ENCODE measurements at regions not wholly inside any gene's neighbourhood (a gene's known extent, or its start where the extent isn't known, plus 50 kb on each side); places are given as distances from the start of the nearest gene placed in this dataset.

DNA sequence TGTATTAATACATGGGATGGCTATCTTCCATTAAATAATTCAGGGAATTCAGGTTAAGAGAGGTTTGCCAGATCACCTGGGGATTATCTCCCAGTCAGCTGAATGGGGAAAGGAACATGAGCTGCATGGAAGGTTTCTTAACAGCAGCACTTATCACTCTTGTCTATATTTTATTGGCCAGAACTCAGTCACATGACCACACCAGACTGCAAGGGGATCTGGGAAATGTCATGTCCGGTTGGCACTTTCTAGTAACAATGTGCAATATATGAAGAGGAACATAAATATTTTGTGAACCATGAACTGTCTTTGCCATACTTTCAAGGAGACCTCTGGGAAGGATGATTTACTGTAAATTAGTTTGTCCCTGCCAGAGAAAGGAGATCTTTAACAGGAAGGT is 599.1 kb downstream of the SLC4A3 start:
- DNase-seq (ENCODE audit: low read depth) = no peak

DNA sequence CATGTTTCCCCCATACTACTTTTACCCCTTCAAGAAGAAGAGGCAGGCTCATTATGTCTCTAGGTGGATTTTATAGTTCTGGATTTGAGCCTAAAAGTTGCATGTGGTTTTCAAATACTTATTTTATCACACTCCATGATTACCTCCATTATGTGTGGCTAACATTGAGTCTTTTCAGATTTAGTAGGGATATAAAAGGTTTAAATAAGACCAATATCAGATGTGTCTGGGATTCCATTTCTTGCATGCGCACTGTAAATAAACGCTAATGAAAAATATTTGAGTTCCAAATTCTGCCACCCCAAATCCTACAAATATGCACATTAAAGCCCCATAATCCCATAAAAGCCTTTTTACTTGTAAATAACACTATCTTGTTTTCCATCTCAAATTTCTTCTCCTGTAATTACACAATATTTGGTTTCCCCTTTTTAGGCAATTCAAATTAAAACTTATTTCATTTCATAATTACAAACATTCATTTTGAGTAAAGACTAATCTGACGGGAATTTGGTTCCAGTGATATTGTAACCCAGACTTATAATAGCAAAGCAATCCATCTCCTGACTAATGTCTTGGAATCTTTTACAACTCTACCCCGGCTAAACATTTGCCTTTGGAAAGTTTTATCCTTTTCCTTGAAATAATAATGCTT is 600.0 kb downstream of the SLC4A3 start:
- peak; percentile 73 for DNase-seq (ENCODE audit: low read depth)

DNA sequence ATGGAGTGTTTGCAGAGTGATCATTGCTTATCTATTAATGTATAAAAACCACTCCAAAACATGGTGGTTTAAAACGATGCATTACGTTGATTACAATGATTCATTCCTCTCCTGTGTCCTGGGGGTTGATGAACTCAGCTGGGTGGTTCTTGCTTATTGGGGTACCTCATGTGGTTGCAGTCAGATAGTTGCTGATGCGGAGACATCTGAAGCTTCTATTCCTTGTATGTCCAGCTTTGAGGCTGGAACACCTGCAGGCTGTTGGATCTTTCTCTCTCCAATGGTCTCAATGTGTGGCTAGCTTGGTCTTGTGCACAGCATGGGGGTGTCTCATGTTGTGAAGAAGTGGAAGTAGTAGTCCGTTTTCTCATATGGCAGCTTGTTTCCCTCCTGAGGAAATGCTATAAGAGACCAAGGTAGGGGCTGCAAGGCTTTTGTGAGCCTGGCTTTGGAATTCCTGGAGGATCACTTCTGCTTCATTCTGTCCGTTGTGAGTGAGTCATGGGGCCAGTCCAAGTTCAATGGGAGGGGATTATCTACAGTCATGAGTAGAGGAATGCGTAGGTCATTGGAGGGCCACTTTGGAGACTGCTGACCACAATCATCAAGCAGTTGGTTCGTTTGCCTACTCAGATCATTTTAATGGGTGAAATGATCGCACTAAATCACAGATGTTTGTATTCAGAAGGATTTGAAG is 601.0 kb downstream of the SLC4A3 start:
- peak; percentile 79 for DNase-seq (ENCODE audit: low read depth)

DNA sequence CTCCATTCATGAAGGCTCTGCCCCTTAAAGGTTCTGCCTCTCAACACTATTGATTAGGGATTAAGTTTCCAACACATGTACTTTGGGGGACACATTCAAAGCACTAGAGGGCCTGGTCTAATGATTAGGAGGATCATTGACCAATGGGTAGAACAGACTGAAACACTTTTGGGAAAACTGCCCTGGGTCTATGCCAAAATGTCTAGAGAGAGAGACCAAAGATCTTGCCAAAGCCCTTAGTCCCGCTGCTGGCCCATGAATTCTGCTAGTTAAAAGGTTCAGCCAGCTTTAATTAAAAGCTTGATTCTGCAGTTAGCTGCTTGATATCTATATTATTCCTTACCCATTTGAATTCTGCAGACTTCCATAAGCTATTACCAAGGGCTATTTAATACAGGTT is 613.2 kb downstream of the SLC4A3 start:
- DNase-seq (ENCODE audit: low read depth) = no peak

DNA sequence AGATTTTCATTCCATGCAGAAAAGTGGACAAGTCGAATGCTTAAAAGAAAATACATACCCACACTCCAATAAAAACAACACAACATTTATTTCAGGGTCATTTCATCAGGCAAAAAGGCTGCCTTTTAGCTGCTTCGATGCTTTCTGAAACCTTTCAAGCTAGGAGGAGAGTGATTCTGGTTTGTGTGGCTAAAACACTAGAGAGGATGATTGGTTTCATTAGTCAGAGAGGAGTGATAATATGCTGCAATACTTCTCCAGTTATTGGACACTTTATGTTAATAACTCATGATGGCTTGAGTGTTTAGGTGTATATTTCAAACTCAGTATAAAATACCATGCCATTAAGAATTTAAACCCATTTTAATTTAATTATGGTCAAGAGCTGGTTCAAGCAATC is 614.0 kb downstream of the SLC4A3 start:
- DNase-seq (ENCODE audit: low read depth) = no peak

DNA sequence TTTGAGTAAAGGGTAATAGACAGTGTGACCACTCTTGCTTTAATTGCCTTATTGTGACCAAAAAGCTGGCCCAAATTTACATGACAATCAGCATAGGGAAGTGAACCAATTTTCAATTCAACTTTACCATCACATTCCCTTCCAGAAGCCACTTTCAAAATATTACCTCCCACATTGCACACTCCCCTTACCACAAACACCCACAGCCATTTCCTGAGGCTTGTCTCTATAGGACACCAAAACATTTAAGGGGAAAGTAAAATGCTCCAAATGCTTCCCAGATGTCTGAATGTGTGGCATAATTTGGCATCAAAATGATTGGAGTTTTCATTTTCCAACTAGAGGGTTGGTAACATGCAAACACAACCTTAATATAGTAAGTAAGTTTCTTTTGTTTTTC is 616.1 kb downstream of the SLC4A3 start:
- DNase-seq (ENCODE audit: low read depth) = no peak

DNA sequence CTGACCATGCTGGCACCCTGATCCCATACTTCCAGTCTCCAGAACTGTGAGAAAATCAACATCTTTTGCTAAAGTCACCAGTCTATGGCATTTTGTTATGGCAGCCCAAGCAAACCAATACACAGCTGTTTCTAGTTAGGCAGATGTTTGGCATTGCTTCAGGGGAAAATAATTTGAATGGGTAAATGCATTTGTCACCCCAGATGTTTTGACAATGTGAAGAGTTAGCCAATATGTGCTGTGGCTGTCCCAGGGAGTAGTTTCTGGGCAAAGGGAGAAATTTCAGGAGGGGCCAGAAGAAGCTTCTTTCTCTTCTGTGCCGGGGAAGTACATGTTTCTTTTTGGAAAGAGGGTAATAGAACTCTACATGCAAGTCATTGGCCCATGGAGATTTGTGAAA is 619.0 kb downstream of the SLC4A3 start:
- peak; percentile 84 for DNase-seq (ENCODE audit: low read depth)

DNA sequence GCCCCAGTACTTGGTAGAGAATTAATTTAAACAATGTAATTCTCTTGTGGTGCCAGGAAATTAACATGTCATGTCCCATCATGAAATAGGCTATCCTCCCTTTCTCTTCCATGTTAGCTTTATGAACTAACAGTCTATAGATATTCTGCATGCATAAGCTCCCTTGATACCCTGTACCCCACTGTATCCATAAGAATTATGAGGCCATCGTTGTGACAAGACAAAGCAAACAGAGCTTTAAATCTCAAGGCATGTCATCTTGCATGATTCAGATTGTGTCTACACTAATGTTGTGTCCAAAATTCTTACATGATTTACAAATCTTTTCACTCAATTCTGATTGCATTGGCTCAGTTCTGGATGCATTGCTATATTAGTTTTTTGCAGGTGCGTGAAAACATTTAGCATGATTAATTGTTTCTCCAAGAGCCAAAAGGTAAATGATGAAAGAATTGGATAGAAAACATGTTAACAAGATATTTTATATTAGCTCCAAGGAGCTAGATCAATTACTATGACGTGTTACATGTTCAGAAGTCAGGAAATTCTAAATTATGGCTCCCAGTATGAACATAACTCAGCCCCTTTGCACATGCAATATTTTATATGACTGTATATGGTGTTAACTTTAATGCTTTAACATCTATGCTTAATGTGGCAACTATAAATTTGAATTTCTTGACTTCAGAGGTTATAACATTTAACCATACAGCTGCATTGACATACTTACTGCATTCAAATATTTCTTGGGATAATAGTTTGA is 620.3 kb downstream of the SLC4A3 start:
- no peak for DNase-seq (ENCODE audit: low read depth)

DNA sequence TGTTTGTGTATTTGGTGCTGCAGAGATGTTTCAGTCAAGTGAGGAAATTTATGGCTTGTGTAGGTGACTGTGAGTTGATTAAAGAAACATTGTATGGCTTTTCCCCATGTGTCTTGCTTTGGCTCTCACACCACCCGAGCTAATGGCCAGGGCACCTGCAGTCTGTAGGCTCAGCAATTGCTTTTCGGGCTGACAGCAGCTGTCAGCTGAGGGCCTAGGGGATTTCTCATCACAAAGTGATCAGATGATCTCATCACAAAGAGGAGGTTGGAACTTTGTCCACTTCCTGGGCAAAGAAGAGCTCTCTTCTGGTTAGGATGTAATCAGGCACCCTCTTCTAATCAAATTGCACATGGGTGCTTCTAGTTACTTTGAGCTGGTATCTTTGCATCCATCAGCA is 632.2 kb downstream of the SLC4A3 start:
- DNase-seq (ENCODE audit: low read depth) = no peak

DNA sequence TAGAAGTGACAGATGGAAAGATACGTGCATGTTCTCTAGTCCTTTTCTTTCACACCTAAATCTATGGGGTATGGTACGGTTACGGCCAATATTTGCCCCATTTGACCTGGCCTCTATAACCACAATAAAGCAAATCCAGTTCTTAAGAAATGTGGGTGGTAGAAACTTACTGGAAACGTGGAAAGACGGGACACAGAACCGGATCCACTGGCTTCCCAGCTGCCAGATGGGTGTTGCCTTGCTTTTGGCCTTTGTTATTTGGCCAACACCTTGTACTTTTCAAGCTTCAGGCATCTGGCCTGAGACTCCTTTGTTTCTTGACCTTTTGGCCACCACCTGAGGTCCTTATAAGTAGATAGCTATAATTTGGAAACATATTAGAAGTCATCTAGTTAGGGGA is 635.9 kb downstream of the SLC4A3 start:
- DNase-seq (ENCODE audit: low read depth) = no peak

DNA sequence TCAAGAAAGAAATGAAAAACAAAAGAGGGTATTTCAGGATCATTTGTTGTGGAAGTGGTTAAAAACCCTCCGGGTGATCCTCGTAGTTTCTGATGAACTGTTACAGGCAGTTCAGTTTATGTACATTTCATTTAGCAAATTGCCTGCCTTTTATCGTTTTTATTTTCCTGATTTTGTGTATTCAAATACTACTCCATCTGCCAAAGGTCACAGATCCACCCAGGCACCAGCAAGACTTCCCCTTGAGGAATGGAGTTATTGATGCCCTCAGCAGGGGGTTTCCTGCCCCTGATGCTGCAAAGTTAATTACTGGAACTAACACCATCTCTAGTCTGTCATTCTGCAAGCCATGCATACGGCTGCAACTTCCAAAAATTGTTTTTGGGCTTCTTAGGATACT is 641.9 kb downstream of the SLC4A3 start:
- no peak for DNase-seq (ENCODE audit: low read depth)

DNA sequence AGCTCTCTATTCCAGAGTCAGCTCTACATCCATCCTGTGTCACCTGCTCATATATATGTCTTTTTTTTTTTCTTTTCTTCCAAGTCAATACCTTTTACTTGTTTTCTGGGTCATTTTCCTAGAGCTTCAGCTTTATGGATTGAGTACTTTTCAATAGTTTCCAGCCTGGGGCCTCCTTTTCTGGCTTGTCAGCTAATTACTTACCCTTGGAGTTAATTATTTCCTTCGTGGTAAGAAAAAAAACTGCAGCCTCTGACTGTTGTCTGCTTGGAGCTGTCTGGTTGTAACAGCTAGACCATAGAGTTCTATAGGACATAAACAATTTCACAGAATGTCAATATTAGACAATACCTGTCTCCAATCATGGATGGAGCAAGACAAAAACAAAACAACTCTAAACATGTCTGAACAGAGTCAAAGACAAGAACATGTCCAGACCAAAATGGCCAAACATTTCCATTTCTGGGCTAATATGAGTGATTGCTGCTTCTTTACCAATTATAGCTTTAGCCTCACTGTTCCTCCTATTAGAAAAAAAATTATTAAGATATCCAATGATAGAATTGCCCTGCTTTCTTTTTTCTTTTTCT is 643.1 kb downstream of the SLC4A3 start:
- no peak for DNase-seq (ENCODE audit: low read depth)

DNA sequence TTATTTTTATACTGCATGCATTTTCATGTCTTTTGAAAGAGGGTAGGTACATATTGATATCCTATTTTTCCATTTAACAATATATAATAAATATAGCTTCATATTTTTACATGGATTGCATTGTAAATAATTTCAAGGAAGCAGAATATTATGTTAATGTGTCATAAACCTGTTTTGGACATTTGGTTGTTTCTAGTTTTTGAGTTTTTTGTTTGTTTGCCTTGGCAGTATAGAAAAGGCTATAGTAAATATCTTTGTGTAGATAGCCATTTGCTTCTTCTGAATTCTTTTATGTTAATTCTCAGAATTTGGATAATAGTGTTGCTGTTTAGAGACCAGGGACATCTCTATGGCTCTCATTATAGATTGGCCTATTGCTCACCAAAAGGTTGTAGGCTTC is 645.2 kb downstream of the SLC4A3 start:
- no peak for DNase-seq (ENCODE audit: low read depth)

DNA sequence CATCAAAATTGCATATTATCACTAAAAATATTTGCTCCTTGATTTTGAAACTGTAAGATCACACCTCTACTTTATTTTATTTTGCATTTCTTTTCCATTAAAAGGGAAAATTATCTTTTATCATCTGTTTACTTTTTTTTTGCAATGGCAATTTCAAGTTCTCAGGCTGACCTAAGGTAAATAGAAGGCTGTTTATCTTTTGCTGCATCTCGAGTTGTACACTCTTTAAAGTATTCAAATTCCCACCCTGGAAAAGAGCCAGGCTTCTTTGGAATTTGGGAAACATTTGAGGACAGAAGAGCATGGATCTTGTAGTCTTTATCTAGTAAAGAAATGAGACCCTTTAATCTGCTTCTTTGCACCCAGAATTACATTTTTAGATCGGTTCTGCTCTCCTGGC is 645.7 kb downstream of the SLC4A3 start:
- DNase-seq (ENCODE audit: low read depth) = no peak

DNA sequence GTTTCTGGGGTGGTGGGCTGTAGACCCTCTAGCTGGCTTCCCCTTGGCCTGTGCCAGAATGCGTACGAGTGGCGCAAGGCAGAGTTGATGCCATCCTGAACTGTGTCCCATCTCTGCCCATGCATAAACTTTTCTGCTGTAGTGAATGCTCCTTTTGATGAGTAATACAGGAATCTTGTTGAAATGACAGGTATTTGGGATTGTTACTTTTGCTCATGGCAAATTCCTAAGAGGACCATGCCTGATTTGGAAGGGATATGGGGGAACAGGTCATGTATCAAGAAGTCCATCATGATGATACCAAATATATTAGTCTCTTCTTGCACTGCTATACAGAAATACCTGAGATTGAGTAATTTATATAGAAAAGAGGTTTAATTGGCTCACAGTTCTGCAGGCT is 648.0 kb downstream of the SLC4A3 start:
- no peak for DNase-seq (ENCODE audit: low read depth)

DNA sequence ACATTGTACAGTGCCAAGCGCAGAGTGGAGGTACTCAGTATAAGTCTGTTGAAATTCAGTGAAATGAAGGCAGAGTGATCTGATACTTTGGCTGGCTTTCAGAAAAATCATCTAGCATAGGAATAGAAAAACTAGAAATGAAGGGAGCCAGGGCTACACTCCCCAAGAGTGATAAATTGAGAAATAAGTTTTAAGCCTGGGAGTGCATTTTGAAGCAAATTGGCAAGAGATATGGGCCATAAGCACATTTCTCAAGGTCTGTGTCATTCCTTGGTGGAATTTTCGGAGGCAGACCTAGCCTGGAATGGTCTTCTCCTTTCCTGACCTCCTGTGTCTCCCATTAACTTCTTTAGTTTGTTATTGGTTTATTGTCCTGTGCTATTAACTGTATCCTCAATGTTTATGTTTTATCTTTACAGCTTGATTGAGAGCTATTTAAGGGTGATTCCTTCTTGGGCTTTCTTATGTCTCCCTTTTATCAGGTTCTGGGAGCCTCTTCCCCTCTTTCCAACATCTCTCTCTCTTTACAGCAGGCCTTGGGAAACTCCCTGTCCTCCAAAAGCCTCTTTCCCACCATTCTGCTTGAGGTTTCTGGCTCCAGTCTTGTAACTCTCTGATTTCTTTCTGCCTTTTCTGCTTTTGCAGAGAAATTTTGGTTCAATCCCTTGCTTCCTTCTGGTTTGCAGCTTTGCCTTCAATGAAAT is 649.5 kb downstream of the SLC4A3 start:
- DNase-seq (ENCODE audit: low read depth) = peak; percentile 81

DNA sequence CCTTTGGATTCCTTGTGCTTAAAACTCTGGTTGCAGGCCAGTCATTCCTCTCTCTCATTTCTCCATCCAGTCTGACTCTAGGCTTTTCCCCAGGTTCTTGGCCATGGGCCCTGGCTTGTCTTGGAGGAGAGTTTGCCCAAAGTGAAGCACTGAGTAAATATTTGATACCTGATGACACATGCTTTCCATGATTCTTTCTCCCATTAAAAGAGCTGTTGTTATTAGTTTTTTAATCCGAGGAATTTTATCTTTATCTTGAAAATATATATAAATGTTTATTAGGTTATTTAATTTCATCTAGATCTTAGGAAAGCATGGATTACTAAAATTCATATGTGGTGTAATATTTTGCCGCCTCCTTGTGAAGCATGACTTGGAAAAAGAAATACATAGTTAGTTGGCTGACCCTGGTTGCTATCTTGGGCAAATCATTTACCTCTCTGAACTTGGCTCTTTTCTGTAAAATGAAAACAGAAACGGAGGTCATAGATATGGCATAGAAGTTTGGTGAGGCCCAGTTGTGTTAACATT is 650.1 kb downstream of the SLC4A3 start:
- DNase-seq (ENCODE audit: low read depth) = peak; percentile 85

DNA sequence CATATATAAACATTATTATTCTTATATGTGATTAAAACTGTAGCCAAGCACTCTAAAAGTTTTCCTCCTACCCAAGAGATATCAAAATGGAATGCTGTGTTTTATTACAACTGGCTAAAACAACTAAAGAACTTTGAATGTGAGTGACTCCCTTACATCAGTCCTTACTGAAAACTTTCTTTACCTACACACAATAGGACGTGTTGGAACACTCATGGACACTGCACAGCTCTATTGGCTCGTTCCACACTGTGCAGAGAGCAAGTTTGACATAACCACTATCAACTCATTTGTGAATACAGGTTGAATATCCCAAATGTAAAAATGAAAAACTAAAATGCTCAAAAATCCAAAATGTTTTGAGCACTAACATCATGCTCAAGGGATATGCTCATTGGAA is 650.6 kb downstream of the SLC4A3 start:
- DNase-seq (ENCODE audit: low read depth) = no peak

DNA sequence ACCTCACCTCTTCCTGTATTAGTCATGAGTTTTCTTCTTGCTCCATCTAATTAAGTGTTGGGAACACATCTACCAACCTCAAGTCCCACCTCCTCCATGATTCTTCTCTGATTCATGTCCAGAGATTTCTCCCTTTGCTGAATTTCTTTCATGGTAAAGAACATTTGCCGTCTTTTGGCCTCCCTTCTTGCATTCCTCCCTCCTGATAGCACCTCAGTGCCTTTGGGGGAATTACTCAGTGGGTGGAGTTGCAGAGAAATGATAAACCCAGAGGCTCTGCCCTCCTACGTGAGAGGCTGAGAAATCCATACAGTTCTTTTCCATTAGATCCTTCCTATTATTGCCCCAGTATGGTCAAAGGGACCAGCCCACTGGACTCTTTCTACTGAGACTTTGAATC is 651.9 kb downstream of the SLC4A3 start:
- peak; percentile 25 for DNase-seq (ENCODE audit: low read depth)

DNA sequence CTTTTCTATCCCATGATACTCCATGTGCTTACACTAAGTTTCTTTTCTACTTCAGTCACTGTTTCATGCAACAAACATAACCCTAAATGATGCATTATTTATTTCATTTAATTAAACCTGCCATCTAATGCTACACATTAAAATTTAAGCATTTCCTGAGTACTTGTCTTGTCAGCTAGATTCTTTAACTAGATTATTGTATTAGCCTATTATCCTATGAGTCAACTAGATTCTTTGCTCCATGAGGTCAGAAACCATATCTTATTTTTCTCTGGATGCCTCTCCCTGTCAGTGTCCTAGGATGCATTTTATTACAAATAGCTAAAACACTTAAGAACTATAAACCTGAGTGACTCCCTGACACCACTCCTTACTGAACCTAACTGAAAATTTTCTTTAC is 652.4 kb downstream of the SLC4A3 start:
- peak; percentile 4 for DNase-seq (ENCODE audit: low read depth)

DNA sequence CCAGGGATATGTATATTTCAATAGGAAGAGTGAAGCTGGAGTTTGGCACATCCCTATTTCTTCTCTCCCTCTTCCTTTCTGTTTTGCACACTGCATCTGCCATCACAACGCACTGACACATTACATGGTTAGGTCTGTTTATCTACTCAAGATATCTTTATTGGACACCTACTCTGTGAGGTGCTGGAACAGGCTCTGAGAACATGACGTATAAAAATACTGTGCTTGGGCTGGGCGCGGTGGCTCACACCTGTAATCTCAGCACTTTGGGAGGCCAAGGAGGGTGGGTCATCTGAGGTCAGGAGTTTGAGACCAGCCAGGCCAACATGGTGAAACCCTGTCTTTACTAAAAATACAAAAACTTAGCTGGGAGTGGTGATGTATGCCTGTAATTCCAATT is 653.3 kb downstream of the SLC4A3 start:
- DNase-seq (ENCODE audit: low read depth) = no peak

DNA sequence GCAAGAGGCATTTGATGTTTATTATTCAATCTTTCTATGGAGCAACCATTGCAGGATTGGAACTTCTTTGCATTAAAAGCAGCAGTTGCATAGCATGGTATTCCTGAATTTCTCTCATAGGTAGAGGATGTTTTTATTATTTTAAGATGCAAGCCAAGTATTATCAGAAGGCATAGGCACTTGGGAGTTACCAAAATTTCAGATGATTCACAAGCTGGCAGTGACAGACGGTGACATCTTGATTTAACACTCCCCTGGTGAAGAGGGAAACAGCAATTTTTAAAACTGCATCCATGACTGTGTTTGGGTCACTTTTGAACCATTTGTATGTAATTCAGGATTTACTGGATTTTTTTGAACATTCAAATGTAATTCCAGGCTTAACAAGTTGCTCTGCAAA is 654.3 kb downstream of the SLC4A3 start:
- DNase-seq (ENCODE audit: low read depth) = no peak
